Neural progenitor cell (in vitro differentiated cells): ENCODE measurements at regions not wholly inside any gene's neighbourhood (a gene's known extent, or its start where the extent isn't known, plus 50 kb on each side); places are given as distances from the start of the nearest gene placed in this dataset.

Experiments
- CTCF ChIP-seq: fragments of 200-600 bp; sonication (generic); IDR thresholded peaks from 2 replicates; pipeline ENCODE4 v1.5.1; 2017; ENCODE audit warnings: antibody characterized with exemption, mild to moderate bottlenecking
- EZH2 ChIP-seq: fragments of 200-600 bp; sonication (generic); IDR thresholded peaks from 2 replicates; pipeline ENCODE4 v1.6.1; 2017; ENCODE audit warnings: antibody characterized with exemption, mild to moderate bottlenecking, moderate library complexity
- EZH2phosphoT487 ChIP-seq: fragments of 200-600 bp; sonication (generic); IDR thresholded peaks from 2 replicates; pipeline ENCODE4 v1.6.1; 2017; ENCODE audit warnings: antibody characterized with exemption

GRCh38 chr10:112025228-112025627 is 158.3 kb downstream of the GPAM start:
- no peak for TF ChIP-seq CTCF
- no peak for TF ChIP-seq EZH2phosphoT487
- TF ChIP-seq EZH2, result no peak
